GM18498 (cell line): ENCODE measurements at regions not wholly inside any gene's neighbourhood (a gene's known extent, or its start where the extent isn't known, plus 50 kb on each side); places are given as distances from the start of the nearest gene placed in this dataset.
"Not testable (repeated sequence)": the region's sequence is repeated elsewhere in the genome, so short reads cannot be mapped to it uniquely, and the experiment has no call there.

Experiments used
- ATAC-seq: cut with Tn5 transposase; IDR thresholded peaks from one replicate; pipeline ENCODE4 v1.9.1; 2021; ENCODE audit warnings: mild to moderate bottlenecking, moderate library complexity; ENCODE audit not compliant: unreplicated experiment

DNA sequence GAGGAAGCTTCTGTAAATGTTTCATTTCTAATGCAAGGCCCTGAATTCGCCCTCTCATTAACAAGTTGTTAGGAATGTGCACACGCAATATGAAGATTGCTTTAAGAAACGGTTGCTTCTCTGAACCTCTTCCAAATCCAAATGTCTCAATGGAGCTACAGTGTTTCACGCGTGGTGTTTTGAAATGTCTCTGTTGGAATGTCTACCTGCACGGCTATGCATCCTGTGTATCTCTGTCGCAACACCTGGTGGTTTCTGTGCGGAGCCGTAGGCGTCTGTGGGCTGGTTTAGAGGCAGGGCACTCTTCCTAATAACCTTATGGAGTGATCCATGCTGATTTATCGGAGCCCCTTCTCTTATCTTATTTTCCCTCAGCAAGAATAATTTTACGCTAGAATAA lies 1584.2 kb upstream of the SLC10A2 start:
- ATAC-seq: no peak

DNA sequence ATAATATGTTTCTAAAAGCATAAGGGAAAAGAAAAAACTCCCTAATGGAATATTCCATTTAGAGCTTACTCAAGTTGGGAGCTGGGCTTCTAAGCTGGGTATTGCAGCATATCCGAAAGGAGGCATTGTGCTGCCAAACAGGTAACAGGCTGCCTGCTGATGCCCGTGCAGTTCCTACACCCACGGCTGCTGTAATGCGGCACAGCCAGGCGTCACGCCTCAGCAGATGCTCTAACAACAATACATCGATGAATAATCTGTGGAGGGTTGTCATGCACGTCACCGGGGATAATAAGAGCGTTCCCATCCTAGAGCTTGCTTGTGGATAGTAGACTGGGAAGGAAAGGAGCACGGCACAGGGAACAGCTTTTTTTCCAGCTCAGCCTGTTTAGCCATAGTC lies 1582.1 kb upstream of the SLC10A2 start:
- no peak for ATAC-seq

DNA sequence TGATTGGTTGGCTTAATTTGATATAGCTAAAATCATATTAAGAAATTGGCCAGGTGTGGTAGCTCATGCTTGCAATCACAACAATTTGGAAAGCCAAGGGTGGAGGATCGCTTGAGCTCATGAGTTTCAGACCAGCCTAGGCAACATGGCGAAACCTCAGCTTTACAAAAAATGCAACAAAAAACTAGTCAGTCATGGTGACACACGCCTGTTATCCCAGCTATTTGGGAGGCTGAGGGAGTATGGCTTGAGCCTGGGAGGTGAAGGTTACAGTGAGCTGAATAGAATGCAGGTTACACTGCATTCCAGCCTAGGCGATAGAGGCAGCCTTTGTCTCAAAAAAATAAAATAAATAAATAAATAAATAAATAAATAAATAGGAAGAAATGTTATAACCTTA lies 1579.6 kb upstream of the SLC10A2 start:
- ATAC-seq: no peak

DNA sequence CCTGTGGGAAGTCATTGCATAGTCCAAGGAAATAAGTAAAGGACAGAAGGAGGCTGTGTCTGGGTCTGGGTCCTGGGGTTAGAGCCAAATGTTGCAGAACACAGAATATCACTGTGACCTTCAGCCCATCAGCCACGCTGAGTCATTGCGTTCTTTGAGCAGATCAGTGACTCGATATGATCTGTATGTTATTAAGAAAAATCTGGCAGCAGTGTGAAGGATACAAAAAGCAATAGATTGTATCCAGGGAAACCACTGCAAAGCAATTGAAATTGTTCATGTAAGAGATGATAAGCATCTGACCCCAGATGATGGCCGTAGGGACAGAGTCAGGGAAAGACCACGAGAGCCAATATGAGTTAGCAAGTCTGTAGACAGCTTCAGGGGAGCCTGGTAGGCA lies 1575.1 kb upstream of the SLC10A2 start:
- ATAC-seq: no peak

DNA sequence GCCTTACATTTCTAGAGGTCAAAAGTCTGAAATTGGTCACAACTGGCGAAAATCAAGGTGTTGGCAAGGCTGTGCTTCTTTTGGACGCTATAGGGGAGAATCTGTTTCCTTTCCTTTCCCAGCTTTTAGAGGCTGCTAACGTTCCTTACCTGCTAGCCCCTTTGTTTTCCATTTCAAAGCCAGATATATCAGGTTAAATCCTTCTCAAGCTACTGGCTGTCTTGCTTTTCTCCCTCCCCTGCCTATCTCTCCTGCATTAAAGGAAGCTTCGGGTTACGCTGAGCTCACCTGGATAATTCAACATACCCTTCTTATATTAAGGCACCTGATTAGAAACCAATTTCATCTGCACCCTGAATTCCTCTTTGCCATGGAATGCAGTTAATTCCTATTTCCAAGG lies 1569.7 kb upstream of the SLC10A2 start:
- ATAC-seq: no peak

DNA sequence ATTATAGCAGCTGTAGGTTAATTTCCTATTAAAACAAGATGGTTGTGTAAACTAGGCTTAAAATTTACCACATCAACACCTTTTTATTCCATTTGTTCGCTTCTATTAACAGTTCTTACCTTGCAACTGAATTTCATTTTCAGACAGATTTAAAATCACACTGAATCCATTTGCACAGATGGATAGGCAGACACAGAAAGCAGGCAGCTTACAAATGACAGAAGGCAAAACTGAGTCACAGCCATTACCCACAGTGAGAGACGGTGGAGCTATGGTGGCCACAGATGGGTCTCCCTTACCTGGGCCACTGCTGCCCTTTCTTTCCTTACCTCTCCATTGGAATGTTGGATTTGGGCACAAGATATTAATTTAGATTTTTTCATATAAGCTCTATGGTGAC lies 1567.8 kb upstream of the SLC10A2 start:
- no peak for ATAC-seq

DNA sequence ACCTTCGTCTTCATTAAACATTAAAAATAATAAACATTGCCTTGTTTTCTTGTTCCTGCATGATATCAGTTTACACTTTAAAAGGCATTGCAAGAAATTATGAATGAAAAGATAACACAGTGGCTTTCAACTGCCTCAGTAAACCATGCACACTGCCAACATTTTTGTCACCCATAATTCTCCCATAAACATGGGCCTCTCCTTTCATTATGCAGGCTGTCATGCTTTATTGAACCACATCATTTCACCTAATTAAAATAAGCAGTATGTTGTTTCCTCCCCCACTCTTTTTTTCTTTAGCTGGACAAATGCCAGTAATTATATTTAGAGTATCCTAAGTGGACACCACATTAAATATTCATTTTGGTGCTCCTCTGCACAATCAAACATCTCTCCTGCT lies 1566.5 kb upstream of the SLC10A2 start:
- no peak for ATAC-seq

DNA sequence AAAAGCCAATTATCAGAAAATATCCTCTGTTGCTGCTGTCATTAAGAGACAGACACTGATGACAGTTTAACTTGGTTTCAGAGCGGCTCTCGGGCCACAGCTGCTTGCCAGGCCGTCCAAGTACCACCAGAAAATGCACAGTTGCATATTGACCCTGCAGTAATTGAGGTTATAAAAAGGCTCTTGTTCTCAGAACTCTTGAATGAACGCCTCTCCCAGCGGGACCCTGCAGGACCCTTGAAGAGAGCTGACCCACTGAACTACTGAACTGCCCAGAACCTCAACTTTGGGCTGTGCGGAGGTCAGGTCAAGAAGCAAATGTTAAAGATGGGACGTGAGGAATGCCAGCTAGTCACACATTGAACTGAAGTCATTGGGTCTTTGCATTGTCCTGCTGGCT lies 1559.0 kb upstream of the SLC10A2 start:
- ATAC-seq: no peak

DNA sequence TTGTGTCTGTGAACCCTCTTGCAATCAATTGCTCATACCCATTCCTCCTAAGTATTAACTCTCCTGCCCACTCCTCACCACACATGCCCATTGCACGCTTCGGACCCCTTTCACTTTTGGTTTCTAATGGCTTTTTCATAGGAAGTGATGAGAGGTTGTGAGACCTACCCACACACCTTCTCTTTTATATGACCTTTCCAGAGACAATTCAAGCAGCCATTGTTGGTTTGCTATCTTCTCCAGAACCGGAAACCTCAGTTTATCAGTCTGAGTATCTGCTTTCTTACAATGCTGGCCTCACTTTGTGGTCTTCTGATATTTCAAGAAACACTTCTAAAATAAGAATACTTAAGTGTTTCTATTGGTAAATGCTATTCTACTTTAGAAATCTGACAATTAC lies 1550.8 kb upstream of the SLC10A2 start:
- peak; percentile 47 for ATAC-seq

DNA sequence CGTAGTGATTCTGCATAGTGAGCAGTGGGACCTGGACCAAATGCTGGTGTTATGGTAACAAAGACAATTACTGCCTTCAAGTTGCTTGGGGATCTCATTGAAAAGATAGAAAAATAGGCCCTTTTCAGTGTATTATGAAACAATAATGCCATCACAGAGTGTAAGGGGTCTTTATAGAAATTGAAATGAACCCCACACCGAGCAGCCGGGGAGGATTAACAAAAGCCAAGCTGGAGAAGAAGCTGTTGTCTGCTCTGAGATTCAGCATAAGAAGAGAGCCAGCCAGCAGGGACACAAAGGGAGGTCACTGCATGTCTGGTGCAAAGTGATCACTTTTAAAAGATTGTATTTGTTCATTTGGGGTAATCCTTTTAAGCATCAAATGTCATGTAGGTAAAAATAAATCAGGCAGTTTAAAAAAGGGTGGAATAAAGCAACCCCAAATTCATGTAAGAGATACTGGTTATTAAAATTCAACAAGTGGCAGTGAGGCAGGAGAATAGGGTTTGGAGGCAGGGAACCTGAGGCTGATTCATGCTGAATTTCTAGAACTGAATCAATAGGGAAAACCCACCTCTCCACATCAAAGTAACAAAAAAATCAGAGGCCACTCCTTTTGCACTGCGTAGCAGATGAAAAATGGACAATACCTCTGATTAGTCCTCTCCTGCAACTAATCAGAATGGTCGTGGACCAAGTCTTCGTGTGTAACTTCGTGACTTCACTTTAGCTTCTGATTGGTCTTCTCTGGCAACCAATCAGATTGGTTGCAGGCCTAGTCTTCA lies 1548.3 kb upstream of the SLC10A2 start:
- ATAC-seq: no peak

DNA sequence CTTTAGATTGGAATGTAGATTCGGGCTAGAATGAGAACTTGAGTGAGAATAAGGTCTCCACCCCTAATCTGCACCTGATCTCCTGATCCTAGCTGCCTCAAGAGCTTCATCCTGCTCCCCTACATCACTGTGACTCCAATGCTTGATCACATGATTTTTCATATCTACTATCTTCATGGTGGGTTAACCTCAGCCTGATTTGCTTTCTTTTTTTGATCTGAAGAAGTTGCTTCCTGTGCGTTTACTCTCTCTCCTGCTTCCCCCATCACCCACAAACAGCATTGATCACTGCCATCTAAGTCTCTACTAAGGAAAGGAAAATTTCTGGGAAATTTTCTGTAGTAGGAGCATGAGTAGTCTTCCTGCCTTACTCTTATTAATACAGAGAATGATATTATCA lies 1542.1 kb upstream of the SLC10A2 start:
- ATAC-seq: no peak

DNA sequence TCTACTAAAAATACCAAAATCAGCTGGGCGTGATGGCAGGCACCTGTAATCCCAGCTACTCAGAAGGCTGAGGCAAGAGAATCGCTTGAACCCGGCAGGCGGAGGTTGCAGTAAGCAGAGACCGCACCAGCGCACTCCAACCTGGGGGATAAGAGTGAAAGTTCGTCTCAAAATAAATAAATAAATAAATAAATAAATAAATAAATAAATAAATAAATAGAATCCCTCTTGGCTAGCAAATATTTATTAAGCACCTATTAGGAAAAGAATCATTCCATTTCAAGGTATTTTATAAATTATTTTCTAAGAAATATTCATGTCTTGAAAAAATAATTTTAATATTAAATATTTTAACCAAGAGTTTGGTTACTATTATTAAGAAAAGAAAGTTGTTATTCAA lies 1539.2 kb upstream of the SLC10A2 start:
- not testable (repeated sequence) for ATAC-seq

DNA sequence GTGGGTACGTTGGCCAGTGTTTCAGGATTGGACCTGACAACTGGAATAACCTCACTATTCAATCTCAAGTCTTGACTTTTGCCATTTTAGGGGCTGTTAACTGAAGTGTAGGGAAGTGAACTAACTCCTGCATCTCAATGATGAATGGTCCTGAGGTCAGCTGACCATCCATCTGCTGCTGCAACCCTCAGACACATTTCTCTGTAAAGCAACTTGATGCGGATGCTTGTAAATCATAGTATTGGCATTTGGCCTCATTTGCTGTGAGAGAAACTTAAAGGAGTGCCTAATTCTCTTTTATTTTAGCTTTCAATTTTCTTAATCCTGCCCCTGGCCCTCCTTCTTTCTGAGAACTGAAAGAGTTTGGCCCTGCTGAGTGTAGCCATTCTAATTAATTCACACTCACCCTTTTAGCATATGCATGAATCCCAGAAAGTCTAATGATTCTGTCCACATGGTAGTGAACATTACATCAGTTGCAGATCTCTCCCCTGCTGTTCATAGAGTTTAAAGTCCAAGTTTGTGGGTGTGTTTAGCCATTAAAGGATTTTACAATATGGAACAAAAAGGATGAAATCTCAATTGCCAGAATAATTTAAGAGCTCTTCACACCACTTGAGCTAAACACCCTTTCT lies 1531.4 kb upstream of the SLC10A2 start:
- ATAC-seq: no peak

DNA sequence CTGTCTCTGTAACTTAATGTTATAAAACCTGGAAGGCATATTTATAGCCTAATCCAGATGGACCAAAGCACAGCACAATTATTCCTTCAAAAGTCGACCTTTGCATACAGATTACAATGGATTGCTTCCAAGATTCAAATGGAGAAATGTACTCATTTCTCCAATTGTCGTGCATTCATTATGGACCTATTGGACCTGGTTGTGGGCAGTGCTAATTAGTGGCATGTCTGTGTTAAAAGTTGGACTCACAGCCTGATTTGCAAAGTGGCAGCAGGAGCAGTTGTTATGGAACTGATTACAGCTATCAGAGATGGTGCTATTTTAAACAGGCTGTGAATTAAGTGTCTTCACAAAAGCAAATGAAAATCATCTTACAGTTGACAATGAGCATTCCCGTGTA lies 1529.3 kb upstream of the SLC10A2 start:
- no peak for ATAC-seq

DNA sequence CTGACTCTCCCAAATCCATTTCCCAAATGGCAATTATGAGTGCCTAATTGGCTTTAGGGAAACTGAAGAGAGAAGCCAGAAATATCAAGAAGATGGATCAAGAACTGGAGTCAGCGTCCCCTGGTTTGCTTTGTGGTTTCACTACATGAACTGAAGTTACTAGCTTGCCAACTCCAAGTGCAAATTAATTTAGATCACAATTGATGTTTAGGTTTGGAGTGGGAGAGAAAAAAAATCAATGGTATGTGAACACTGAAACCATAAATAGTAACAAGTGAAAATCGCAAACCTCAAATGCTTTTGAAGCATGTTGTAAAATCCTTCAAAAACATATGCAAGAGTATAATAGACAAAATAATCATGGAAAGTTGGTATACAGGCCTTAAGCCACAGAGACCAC lies 1528.6 kb upstream of the SLC10A2 start:
- ATAC-seq: no peak

DNA sequence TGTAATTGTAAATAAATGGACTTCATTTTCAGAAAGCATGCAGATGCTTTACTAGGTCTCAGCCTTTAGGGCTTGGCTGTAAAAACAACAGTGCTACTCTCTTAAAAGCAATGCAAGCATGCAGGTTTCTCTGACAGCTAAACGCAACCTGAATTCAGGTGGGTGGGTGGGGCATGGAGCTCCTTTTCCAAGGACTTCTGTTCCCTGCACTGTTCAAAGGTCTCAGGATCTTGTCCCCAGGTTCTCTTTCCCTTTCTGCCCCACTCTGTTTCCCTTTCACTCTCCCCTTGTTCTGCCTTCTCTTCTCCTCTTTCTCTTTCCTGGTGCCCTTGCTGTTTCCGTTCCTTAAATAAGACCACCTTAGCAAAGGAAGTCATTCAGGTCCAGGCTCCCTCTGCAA lies 1527.5 kb upstream of the SLC10A2 start:
- ATAC-seq: no peak

DNA sequence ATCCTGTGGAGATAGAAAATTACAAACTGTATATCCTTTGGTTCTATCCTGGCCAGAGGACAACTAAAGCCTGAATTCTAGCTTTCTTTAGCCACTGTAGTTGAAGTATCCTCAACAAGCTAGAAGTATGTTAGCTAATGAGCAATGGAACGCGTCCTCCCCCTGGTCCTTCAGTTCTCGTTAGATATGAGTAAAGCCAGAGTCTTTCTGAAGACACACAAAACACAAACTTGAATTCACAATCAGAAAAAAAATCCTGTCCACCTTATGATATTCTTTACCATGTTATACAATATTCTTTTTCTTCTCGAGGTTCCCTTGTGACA lies 1527.0 kb upstream of the SLC10A2 start:
- no peak for ATAC-seq

DNA sequence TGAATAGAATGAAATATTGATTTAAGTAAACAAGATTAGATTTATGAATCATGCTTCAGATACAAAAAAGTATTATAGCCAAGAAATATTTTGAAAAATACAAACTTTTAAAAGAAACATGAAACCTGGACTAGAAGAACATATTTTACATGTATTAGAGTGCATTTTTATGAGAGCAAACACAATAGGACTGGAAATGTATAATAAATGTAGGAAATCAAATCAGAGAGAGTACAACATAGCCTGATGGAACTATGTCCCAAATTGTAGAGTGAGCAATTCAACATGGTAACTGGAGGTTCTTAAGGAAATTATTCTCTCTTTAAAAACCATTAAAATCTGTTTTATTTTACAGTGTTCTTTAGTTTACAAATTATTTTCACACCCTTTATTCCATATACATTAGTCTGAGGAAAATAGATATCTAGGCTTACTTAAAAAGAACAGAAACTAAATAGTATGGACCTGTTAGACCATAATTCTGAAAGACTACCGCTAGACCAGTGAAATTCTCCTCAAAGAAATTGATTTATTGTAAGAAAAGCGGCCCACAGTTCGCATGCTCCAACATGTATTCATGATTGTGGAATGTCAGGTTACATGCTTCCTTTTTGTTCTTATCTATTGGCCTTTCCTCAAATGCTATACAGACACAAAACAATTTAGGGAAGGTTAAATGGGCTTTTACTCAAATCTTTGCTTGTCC lies 1526.5 kb upstream of the SLC10A2 start:
- ATAC-seq: no peak

DNA sequence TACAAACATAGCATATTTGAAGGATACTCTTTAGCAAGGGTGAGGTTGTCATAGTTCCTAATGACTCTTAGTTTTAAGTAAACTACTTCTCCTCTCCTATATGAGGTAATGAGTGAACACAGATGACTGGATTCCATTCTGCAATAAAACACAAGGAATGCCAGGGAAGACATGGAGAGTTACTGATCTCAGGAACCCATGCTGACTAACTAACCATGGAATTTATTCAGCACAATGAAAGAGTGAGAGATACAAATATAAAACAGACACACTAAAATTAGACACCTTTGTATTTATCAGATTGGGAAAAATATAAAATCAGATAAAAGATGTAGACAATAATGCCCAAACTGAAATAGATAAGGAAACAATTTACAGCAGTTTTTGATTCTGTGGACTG lies 1525.9 kb upstream of the SLC10A2 start:
- no peak for ATAC-seq

DNA sequence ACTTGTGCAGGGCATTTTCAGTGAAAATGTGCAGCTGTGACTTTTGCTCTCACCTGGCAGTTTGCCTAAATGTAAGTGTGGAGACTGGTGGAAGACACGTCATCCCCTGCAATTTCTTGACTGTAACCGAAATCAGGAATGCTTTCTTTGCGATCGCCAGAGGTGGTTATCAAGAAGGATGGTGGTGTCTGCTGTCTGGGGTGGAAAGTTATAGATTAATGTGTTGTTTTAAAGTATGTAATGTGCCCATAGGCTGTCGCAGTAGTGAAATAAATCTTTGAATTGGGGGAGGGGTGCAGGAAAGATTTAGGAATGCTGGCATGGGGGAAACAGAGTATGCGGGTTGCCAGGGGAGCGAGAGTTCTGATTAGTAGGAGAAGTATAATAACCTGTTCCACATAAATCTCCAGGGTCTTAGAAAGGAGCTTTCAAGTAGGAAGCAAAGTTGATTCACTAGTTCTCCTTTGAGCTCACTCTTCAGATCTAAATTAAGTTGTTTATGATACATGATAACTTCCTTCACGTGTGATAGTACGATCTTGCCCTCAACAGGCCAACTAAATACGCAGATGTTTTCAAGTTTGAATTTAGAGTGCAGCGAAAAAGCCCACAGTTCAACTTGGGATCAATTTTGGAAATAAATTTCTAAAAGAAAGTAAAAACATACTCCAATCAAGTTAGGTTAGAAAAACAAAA lies 1520.0 kb upstream of the SLC10A2 start:
- no peak for ATAC-seq

DNA sequence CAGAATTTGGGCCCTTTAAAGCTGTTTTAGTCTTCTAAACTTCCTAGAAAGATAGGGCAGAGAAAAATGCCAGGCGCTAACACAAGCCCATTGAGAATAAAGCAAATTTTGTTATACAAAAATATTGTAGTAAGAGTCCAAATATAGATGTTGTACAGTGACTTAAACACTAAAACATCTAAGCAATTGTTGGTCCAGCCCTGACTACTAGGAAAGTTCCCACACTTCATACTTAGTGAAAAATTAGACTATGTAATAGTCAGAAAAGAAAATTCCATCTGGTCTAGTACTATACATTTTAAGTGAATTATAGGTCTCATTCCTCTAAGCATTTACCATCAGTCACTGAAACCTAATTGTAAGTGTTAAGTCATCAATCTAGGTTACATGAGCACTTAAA lies 1518.3 kb upstream of the SLC10A2 start:
- ATAC-seq: no peak

DNA sequence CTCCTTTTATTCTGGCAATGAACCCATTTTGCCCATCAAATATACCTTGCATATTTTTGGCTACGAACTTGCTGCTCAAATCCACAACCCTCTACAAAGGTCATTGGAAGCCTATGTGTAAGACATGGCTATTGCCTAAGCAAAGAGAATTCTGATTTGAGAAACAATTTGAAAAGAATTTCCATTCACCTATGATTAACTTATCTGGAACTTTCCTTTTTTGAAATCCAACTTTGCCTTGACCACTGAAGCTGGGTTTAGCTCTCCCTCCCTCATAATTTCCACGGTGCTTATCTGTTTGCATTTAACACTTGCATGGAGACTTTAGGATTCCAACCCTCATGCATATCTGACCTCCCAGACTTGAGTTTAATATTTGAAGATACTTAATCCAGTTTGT lies 1514.7 kb upstream of the SLC10A2 start:
- no peak for ATAC-seq
